Nucleus accumbens (tissue), 56 donors: ENCODE measurements at regions not wholly inside any gene's neighbourhood (a gene's known extent, or its start where the extent isn't known, plus 50 kb on each side); places are given as distances from the start of the nearest gene placed in this dataset.
A peak's percentile ranks its signal among the peaks of the same experiment; 100 is the strongest.

Experiments
- DNase-seq, 56 donors: peaks; one replicate each; lab custom pipeline; 2025; lab: John Stamatoyannopoulos, UW

- DNase-seq = no peak
Observed at GRCh38 chr14:80446356-80446755, 235.1 kb upstream of the DIO2 start.

GRCh38 chr14:80445605-80446004 is 234.3 kb upstream of the DIO2 start:
- no peak for DNase-seq

GRCh38 chr14:80434574-80435321 is 223.4 kb upstream of the DIO2 start:
- DNase-seq = no peak

GRCh38 chr14:80433811-80434210 is 222.5 kb upstream of the DIO2 start:
- no peak for DNase-seq

GRCh38 chr14:80428671-80429070 is 217.4 kb upstream of the DIO2 start:
- DNase-seq = no peak

GRCh38 chr14:80428171-80428570 is 216.9 kb upstream of the DIO2 start:
- DNase-seq = no peak

GRCh38 chr14:80427101-80427500 is 215.8 kb upstream of the DIO2 start:
- no peak for DNase-seq

GRCh38 chr14:80426683-80427082 is 215.4 kb upstream of the DIO2 start:
- no peak for DNase-seq

- no peak for DNase-seq
Observed at GRCh38 chr14:80425686-80426085, 214.4 kb upstream of the DIO2 start.

GRCh38 chr14:80419769-80420168 is 208.5 kb upstream of the DIO2 start:
- no peak for DNase-seq

- DNase-seq = no peak
Observed at GRCh38 chr14:80419345-80419744, 208.0 kb upstream of the DIO2 start.

GRCh38 chr14:80415636-80416035 is 204.3 kb upstream of the DIO2 start:
- DNase-seq = no peak

GRCh38 chr14:80414080-80414479 is 202.8 kb upstream of the DIO2 start:
- DNase-seq = no peak

- DNase-seq = no peak
Observed at GRCh38 chr14:80404413-80404812, 193.1 kb upstream of the DIO2 start.

GRCh38 chr14:80403036-80403435 is 191.7 kb upstream of the DIO2 start:
- DNase-seq = no peak

- DNase-seq = no peak
Observed at GRCh38 chr14:80395031-80395430, 183.7 kb upstream of the DIO2 start.

GRCh38 chr14:80393766-80394165 is 182.5 kb upstream of the DIO2 start:
- no peak for DNase-seq

- no peak for DNase-seq
Observed at GRCh38 chr14:80390906-80391305, 179.6 kb upstream of the DIO2 start.

GRCh38 chr14:80388980-80389711 is 177.8 kb upstream of the DIO2 start:
- no peak for DNase-seq

GRCh38 chr14:80387563-80387981 is 176.3 kb upstream of the DIO2 start:
- DNase-seq = peak in 28 of 56 donors; percentile 3 to 46 (median 14)

GRCh38 chr14:80385336-80385735 is 174.0 kb upstream of the DIO2 start:
- DNase-seq = no peak

GRCh38 chr14:80383223-80383622 is 171.9 kb upstream of the DIO2 start:
- no peak for DNase-seq
